Hippocampal formation (tissue), 2 donors: ENCODE measurements at regions not wholly inside any gene's neighbourhood (a gene's known extent, or its start where the extent isn't known, plus 50 kb on each side); places are given as distances from the start of the nearest gene placed in this dataset.
A peak's percentile ranks its signal among the peaks of the same experiment; 100 is the strongest.
"Not testable (repeated sequence)": the region's sequence is repeated elsewhere in the genome, so short reads cannot be mapped to it uniquely, and the experiment has no call there.

Experiments used
- DNase-seq, 2 donors: peaks; one replicate each; lab custom pipeline; 2025; lab: John Stamatoyannopoulos, UW

DNA sequence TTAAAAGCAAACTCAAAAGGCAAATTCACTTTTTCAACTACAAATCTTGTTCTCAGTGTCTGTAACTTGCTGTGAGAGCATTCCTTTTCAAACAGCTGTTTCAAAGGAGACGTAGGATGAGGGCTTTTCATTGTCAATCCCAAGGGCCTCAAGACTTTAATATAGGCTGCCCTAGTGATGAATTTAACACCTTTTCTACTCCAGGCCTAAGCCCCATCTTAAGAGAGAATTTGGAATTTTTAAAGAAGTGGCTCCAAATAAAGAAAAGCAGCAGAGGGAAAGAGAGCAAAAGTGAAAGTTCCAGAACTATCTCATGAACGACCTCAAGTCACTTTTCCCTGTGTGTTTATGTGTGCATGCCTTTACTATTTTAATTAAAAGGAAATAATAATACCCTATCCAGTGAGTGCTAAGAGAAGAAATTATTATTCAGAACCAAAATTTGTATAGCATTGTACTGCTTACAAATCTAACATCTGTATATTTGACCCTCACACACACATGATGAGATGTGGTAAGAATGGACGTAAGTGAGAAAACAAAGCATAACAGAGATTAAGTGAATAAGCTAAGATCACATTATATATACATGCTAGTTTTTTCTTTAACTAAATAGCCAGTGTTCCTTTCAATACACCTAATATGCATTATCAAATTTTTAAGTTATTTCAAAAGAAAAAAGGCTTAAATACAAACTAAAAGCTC, 196.4 kb downstream of the VGLL3 start:
- no peak for DNase-seq

DNA sequence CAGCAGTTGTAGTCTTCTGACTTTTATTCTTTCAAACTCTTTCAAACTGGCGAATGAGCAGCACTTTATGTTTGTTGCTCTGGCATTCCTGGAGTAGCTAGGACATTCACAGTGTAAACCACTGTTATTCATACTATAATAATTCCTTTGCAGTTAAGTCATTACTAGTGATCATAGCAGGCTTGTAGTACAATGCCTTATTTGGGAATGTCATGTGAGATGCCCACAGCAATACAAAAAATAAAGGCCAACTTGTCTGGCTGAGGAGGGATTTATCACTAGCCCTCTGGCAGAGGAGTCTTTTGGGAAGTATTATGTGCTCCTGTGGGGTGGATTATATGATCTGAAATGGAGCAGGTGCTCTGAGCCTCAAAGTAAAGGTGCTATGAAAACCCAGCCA, 197.2 kb downstream of the VGLL3 start:
- no peak for DNase-seq

DNA sequence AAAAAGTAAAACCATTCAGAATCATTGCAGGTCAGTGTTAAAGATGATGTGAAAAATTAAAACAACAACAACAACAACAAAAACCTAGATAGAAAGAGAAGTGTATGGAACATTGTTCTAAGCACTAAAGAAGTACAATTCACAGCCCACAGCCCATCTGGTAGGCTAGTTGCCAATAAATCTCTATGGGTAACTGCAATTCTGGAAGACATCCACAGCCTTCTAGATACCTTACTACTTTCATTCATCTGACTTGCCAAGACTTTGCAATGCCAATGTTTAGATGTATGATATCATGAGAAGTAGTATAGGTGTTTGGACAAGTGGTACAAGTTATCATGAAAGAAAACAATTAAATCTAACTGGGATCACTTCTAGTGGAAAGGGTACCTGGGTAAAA, 198.6 kb downstream of the VGLL3 start:
- no peak for DNase-seq

DNA sequence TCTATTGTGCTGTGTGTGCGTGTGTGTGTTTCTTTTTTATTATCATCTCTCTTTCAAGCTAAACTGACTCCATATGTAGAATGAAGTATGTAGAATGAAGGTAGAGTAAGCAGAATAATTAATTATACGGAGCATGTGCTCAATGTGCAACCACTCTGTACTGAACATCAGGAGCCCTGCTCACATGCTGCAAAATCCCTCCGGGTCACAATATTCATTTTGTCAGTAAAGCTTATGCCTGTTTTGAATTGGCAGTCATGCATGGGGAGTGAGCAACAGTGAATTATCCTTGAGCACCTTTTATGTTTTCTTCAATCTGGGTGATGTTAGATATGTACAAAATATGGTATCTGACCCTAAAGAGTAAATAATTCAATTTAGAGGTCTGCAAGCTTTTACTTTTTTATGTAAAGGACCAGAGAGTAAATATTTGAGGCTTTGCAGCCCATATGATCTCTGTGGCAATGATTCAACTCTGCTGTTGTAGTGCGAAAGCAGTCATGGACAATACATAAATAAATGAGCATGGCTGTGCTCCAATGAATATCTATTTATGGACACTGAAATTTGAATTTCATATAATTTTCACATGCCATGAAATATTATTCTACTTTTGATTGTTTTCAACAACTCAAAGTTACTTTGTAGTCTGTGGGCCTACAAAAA, 199.9 kb downstream of the VGLL3 start:
- DNase-seq = no peak

DNA sequence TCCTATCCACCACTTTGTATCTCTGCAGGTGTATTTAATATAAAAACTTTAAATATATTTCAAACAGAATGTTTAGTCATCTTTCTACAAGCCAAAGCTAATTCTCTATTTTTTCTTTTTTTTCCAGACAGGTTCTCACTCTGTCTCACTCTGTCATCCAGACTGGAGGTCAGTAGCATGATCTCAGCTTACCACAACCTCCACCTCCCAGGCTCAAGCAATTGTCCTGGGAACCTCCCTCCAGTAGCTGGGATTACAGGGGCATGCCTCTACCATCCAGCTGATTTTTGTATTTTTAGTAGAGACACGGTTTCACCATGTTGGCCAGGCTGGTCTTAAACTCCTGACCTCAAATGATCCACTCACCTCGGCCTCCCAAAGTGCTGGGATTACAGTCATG, 202.6 kb downstream of the VGLL3 start:
- DNase-seq = no peak

DNA sequence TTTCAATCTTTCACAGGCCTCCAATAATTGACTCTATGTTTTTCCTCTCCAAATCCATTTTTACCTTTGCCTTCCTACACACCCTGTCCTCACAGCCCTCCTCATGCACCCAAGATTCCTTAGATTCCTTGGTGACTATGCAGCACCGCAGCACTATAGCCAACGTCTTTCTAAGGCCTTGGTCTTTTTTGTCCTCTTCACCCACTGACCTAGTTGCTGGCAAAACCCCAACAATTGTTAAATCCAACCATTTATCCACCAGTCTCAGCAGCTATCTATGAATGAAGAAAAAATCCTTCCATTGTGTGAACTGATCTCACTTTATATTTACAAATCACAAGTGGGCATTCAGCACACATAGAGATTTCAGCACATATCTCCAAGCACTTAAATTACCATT, 203.9 kb downstream of the VGLL3 start:
- DNase-seq = peak in 1 of 2 donors; percentile 9

DNA sequence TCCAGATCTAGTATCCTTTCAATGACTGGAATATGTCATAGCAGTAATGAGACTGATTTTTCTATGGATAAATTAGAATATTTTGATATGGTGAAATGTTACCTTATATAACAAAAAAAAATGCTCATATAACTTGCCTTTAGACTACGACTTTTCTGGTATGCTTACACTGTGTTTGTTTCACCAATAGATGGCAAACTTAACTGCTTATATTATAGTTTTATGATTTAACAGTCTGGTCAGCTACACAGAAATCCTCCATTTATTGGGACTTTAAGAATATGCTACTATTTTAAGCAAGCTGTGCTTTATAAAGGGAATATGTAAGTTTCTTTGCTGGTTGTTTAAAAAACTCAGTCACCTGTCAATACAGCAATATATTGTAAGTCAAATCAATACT, 205.6 kb downstream of the VGLL3 start:
- DNase-seq = peak in 1 of 2 donors; percentile 65

DNA sequence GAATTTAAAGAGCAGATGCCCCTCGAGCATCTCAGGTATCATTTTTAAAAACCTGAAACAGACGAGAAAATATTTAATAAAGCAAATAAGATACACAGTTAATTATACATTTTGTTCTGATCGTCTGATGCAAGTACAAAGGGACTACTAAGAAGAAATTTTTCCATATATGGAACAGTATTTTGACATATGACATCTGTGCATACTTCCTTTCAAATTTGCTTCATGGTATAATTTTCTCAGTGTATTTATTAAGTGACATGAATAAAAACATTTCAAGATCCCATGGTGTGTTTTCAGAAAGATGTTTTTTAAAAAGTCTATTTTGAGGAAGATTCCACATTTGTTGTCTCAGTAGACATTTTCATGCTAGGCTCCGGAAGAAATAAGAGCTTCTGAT, 208.1 kb downstream of the VGLL3 start:
- no peak for DNase-seq

DNA sequence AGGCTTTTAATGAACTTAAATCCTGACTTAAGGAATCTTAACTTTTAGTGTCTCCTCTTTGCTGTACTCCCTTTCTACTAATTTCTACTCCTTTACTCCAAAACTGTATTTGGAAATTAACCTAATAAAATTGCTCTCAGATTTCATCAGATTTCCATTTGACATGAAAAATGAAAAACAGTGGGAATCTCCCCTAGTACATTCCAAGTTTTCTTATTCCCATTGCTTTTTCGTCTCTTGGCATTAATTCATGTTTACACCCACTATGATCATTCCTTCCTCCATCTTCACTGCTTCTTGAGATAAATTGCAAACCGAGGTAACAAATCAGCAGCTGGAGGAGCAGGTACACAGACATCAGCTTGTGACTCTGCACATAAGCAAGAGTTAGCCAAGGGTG, 208.7 kb downstream of the VGLL3 start:
- DNase-seq = no peak

DNA sequence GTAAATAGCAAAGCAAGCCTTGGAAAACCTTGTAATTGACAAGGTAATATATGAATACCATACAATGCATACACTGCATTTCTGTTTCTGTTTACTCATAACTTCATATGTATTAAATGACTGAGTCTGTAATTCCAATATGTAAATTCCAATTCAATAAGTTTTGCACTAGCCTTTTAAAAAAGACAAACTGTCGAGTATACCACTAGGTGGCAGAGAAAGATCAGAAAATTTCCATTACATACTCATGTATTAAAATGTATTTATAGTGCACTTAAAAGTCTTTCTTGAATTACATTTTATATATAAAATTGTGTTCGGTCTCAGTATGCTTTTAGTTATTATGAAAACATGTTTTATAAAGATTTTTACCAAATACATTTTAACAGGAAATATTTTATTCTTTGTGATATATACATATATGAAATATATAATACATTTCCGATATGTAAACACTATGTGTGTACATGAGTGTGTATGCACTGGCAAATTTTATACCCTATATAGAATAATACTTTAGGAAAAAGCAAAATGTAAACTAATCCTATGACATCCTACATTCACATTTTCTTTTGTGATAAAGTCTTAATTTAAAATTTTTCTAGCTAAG, 216.8 kb downstream of the VGLL3 start:
- DNase-seq = peak in 1 of 2 donors; percentile 47

DNA sequence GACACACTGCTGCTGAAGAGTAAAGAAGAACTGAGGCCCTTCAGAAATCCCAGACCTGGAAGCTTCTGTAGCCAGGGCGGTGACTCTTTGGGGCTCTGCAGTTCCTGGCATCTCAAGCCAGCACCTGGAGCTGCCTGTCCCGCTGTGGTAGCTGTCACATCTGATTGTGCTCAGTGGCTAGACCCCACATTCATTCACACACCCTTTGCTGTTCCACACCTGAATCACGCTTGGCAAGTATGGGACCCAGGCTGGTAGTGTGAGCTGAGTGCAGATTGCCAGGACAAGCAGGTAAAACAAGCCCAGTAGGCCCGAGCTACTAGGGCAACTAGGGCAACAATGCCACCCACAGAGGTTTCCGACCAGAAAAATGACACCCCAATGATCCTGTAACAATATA, 218.2 kb downstream of the VGLL3 start:
- DNase-seq = no peak

DNA sequence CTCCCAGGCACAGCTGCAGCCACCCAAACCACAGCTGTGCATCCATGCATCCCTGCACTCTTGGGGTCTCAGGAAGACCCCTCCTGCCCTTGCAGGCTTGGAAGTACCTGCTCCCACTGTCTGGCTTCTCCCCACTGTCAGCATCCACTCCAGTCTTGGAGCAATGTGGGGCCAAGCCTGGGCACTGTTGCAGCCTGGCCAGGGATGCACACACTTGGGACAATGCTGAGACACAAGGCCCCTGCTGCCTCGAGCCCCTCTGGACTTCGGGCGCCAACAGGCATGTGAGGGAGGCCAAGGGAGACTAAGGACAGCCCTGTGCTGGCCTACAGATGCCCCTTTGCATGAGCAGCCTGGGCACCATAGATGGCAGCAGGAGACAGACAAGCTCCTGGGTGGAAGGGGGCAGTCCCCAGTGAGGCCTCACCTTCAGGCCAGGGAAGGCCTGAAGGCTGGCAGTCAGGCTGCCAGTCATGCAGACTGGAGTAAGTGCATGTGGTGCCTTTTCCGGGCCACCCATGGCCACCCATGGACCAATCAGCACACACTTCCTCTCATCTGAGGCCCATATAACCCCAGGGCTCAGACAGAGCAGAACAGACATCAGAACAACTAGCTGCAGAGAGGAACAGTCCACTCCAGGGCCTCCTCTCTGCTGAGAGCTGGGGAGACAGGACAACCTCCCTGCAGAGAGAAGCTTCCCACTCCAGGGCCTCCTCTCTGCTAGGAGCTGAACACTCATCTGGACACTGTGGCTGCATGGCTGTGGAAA, 219.0 kb downstream of the VGLL3 start:
- no peak for DNase-seq

DNA sequence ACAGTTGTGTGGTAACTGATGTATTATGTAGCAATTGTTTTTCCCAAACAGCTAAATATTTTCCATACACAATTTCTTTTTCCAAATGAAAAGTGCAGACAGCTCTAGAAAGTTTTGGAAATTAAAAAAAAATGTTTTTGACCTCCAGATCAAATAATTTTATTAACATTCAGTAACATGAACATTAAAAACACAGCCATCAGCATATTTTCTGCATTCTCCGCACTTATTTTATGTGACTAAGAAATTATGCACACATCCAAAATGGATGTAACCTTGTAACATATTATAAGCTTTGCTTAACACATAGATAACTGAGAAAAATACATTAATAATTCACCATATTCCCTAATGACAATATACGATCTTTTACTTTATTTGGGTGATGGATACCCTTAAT, 224.6 kb downstream of the VGLL3 start:
- DNase-seq = no peak

DNA sequence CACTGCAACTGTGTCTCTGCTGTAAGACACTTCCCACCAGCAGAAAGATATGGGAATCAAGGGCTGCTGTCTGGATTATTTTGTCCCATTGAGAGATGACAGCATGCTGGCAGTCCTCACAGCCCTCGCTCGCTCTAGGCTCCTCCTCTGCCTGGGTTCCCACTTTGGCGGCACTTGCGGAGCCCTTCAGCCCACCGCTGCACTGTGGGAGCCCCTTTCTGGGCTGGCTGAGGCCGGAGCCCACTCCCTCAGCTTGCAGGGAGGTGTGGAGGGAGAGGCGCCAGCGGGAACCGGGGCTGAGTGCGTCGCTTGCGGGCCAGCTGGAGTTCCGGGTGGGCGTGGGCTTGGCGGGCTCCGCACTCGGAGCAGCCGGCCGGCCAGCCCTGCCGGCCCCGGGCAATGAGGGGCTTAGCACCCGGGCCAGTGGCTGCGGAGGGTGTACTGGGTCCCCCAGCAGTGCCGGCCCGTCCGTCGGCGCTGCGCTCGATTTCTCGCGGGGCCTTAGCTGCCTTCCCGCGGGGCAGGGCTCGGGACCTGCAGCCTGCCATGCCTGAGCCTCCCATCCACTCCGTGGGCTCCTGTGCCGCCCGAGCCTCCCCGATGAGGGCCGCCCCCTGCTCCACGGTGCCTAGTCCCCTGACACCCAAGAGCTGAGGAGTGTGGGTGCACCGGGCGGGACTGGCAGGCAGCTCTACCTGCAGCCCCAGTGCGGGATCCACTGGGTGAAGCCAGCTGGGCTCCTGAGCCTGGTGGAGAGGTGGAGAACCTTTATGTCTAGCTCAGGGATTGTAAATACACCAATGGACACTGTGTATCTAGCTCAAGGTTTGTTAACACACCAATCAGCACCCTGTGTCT, 233.4 kb downstream of the VGLL3 start:
- DNase-seq = not testable (repeated sequence)

DNA sequence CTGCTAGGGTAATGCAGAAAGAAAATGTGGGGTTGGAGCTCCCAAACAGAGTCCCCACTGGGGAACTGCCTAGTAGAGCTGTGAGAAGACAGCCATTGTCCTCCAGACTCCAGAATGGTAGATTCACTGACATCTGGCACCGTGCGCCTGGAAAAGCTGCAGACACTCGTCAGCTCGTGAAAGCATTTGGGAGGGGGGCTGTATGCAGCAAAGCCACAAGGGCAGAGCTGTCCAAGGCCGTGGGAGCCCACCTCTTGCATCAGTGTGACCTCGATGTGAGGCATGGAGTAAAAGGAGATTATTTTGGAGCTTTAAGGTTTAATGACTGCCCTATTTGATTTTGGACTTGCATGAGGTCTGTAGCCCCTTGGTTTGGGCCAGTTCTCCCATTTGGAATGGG, 242.9 kb downstream of the VGLL3 start:
- no peak for DNase-seq

DNA sequence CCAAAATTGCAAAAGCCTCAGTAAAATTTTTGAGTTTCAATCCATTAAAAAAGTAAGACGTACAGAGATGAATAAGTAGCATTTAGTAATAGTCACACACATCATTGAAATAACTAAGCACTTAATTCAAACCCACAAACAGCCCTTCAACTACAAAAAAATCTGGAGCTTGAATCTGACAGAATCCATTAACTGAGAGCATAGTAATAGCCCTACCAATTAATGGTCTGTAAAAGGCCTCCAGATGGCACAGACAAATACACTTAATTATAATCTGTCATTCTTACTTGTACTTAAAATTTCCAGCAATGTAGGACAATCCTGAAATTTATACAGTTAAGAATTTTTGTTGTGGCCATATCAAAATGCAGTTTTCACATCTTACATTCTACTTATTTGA, 246.9 kb downstream of the VGLL3 start:
- DNase-seq = no peak

DNA sequence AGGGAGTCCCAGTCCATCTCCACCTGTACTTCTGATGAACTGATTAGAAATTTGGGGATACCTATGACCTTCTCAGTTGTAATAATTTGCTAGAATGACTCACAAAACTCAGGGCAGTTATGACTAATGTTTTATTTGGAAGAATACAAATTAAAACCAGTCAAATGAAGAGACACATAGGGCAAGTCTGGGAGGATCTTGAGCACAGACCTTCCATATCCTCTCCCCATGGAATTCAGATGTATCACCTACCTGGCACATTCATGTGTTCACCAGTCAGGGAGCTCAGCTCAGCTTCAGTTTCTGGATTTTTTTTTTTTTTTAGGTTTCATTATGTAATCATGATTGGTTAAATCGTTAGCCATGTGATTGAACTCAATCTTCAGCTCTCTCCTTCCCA, 247.7 kb downstream of the VGLL3 start:
- DNase-seq = no peak

DNA sequence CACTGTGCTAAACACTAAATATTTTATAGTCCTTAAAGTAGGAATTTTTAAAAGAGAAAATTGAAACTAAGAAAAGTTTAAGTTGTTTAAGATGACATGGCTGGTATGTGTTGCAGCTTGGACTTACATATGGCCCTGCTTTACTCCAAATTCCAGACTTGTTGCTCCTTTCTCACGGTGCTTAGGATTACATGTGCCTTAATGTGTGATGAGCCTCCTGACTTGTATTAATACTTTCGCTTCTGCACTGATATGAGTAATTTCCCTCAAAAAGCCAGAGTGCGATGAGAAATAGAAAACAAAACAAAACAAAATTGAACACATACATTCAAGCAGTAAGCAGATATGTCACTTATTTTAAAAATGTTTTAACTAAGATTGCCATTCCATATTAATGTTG, 250.2 kb downstream of the VGLL3 start:
- no peak for DNase-seq

DNA sequence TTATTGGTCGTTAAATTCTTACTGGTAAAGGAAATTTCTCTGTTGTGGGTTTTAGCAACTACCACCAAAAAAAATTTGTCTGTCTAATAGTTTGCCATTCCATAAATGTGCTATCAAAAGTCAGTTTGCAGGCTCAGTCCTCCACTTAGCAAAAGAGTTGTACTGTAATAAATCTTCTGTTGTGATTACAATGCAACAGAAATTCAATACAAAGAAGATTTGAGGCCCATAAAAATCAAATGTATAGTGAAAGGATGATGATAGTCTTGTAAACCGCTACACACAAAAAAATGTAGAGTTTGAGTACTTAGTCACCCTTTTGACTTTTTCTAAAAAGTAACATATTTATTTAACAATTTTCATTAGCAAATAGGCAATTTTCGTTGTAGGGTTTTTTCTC, 251.7 kb downstream of the VGLL3 start:
- DNase-seq = no peak

DNA sequence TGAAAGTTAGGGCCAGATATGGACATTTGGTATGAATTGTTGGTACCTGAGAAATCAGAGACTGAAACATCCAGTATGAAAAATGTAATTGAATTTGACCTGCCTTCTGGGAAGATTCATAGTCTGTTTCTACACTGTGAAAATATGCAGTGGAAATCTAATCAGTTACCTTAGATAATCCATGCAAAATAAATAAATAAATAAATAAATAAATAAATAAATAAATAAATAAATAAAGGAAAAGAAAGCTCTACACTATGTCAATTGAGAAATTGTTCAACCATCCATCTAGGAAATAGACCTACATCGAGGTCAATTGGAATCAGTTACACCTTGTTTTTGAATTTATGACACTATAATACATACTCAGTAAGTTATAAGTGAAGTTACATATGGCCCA, 252.3 kb downstream of the VGLL3 start:
- DNase-seq = no peak

DNA sequence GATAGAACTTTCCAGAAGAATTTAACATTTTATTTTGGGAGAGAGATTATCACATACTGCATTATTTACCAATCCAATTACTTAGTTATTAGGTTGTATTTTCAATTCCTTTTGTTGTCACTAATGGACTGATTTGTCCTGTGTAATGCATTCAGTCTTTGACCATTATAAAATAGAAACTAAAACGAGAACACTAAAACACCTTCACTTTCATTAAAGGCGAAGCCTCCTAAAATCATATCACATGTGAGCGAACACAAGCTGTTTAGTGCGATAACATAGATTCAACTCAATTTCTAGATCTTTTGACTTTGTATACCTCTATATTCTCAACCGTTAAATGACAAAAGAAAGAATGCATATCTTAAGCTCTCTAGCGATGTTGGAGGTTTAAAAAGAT, 253.4 kb downstream of the VGLL3 start:
- no peak for DNase-seq

DNA sequence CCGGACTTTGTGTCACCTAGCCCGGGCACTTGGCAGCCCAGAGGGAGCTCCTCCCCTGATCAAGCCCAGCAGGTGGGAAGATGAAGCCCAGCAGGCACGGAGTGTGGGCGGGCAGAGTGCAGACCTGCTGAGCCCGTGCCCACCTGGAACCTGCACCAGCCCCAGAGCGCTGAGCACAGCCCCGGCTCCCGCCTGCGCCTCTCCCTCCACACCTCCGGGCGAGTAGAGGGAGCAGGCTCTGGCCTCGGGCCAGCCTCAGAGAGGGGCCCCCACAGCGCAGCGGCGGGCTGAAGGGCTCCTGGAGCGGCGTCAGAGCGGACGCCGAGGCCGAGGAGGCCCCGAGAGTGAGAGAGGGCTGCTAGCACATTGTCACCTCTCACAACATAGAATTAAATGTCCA, 257.7 kb downstream of the VGLL3 start:
- DNase-seq = no peak
